Common myeloid progenitor, CD34-positive (primary cell): ENCODE measurements at regions not wholly inside any gene's neighbourhood (a gene's known extent, or its start where the extent isn't known, plus 50 kb on each side); places are given as distances from the start of the nearest gene placed in this dataset.

Experiments used
- CTCF ChIA-PET: fragments of 350-600 bp; sonication (Branson Sonifier 250); formaldehyde crosslinking; loops from one replicate; lab custom pipeline; 2021; ENCODE audit warnings: antibody characterized with exemption; lab: Charles Lee
- POLR2A ChIA-PET: fragments of 350-600 bp; sonication (Branson Sonifier 250); formaldehyde crosslinking; loops from one replicate; lab custom pipeline; 2021; ENCODE audit warnings: antibody characterized with exemption; lab: Charles Lee
- DNase-seq, 3 donors: peaks; one replicate each; pipeline versions ENCODE4 v3.0.0 to v3.0.0-alpha.2; 2013
- H3K27ac ChIP-seq, 2 experiments: 1 replicate in 1 of 2; 2 replicates in 1 of 2; pipeline ENCODE4 v1.7.0; 2013; ENCODE audit warnings: inconsistent platforms in 2 of 2, low read length in 2 of 2, mild to moderate bottlenecking in 2 of 2, low read depth in 1 of 2, moderate library complexity in 1 of 2; ENCODE audit not compliant: severe bottlenecking in 2 of 2, insufficient read depth in 1 of 2, poor library complexity in 1 of 2
- H3K27me3 ChIP-seq, 5 experiments: replicated peaks in 2 of 5; 1 replicate in 3 of 5; 2 replicates in 2 of 5; pipeline versions ENCODE4 v1.6.1 to v1.7.0; 2013; ENCODE audit warnings: low read length in 4 of 5, mild to moderate bottlenecking in 2 of 5, moderate library complexity in 2 of 5, inconsistent platforms in 1 of 5; ENCODE audit not compliant: insufficient read depth in 5 of 5, control insufficient read depth in 4 of 5
- H3K36me3 ChIP-seq, 4 experiments: 1 replicate in 2 of 4; 2 replicates in 2 of 4; pipeline versions ENCODE4 v1.6.1 to v1.7.0; 2013; ENCODE audit warnings: low read length in 3 of 4, control low read depth in 1 of 4, mild to moderate bottlenecking in 1 of 4; ENCODE audit not compliant: control insufficient read depth in 4 of 4, insufficient read depth in 4 of 4
- H3K4me1 ChIP-seq, 4 experiments: 1 replicate in 3 of 4; 2 replicates in 1 of 4; pipeline versions ENCODE4 v1.6.1 to v1.7.1; 2013; ENCODE audit warnings: low read length in 3 of 4, mild to moderate bottlenecking in 3 of 4, control low read depth in 1 of 4, inconsistent platforms in 1 of 4, moderate library complexity in 1 of 4; ENCODE audit not compliant: control insufficient read depth in 4 of 4, insufficient read depth in 4 of 4; ENCODE audit errors: control extremely low read depth in 1 of 4
- H3K4me3 ChIP-seq, 7 experiments: 1 replicate in 4 of 7; 2 replicates in 3 of 7; pipeline versions ENCODE4 v1.5.1 to v1.7.0; 2013; ENCODE audit warnings: mild to moderate bottlenecking in 7 of 7, low read length in 6 of 7, moderate library complexity in 6 of 7, inconsistent platforms in 2 of 7, low read depth in 2 of 7, control low read depth in 1 of 7; ENCODE audit not compliant: insufficient read depth in 4 of 7, control insufficient read depth in 1 of 7; ENCODE audit errors: extremely low read depth in 1 of 7
- H3K9me3 ChIP-seq, 5 experiments: 1 replicate in 4 of 5; 2 replicates in 1 of 5; pipeline versions ENCODE4 v1.6.1 to v1.7.1; 2013; ENCODE audit warnings: low read length in 4 of 5, mild to moderate bottlenecking in 2 of 5, inconsistent platforms in 1 of 5, low read depth in 1 of 5, moderate library complexity in 1 of 5; ENCODE audit not compliant: control insufficient read depth in 4 of 5, insufficient read depth in 2 of 5; ENCODE audit errors: control extremely low read depth in 1 of 5
- WGBS: methylation state at CpG from one replicate; pipeline ENCODE4 v1.1.5; 2013; ENCODE audit not compliant: insufficient coverage; 5-methylcytosine and 5-hydroxymethylcytosine counted together

DNA sequence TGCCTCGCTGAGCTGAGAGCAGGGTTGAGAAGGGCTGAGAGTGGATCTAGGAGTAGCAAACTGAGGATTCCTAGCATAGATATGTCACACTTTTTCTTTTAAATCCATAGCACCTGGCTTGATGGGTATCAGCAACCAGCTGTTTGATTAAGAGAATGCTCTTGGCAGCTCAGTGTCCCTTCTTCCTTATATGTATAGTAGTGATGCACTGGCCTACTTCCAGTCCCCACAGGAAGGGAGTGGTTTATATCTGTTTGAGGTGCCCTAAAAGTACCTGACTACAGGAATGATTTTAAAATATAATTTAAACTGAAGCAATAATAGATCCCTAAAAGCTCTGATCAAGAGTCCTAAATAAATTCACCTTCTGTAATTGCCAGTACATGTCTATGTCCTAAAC lies 546.8 kb upstream of the ZNF608 start:
- POLR2A ChIA-PET: no interaction called here
- no peaks in the 10 kb centered on the region for H3K27me3 ChIP-seq
- H3K4me1 ChIP-seq: no peaks in the 10 kb centered on the region
- H3K27ac ChIP-seq: no peak overlapping the region
- CTCF ChIA-PET: interaction anchor here (1.2 kb wide), 1 partner anchor 11 kb away, joined by 3 read pairs; no protein-coding TSS in a partner anchor
- WGBS: no CpG with 5 or more reads among the region's 1 CpG
- no peaks in the 10 kb centered on the region for H3K9me3 ChIP-seq
- no peak overlapping the region for H3K4me3 ChIP-seq
- no peaks in the 10 kb centered on the region for H3K36me3 ChIP-seq
- DNase-seq: no peak

DNA sequence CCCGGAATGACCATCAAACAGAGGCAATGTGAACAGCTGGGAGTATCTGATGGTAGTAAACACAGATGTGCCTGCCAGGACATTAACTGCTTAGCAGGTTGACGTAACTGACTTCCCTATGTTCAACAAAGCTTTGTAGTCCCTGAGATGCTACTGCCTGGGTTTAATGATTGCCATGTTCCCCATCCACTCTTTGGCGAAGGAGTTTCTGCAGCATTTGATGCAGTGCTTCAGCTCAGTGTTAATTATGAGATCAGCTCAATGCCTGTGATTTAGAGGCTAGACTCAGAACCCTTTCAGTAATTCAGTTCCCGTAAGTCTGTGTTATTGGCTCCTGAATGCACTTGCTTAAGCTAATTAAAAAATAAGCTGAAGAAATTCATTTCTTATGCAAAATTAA lies 547.3 kb upstream of the ZNF608 start:
- Histone ChIP-seq H3K4me3 (no peak overlapping the region), H3K36me3 (no peaks in the 10 kb centered on the region), H3K4me1 (no peaks in the 10 kb centered on the region), H3K27ac (no peak overlapping the region), H3K9me3 (no peaks in the 10 kb centered on the region), H3K27me3 (no peaks in the 10 kb centered on the region)
- WGBS: 100% methylated on average over 3 of the region's 4 CpGs
- DNase-seq: no peak
- ChIA-PET POLR2A (no interaction called here), CTCF (interaction anchor here (1.2 kb wide), 1 partner anchor 12 kb away, joined by 3 read pairs; no protein-coding TSS in a partner anchor)

DNA sequence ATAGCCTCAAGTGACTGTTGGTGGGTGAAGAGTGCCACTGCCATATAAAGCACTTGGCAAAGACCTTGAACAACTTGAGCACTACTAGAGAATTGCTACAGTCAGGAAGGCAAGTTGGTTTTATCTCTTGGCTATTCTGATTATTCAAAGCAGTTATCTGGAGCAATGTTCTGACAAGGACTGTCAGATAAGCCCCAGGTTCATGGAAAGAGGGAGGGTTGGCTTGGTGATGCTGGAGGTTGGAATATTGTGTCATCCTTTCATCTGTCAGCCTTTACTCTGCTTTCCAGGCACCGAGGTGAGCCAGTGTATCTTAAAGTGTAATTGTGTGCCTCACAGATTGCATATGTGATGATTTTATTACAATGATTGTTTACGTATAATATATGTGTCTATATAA lies 548.4 kb upstream of the ZNF608 start:
- no CpG with 5 or more reads among the region's 2 CpGs for WGBS
- POLR2A ChIA-PET: no interaction called here
- Histone ChIP-seq H3K4me1 (no peaks in the 10 kb centered on the region), H3K27me3 (no peaks in the 10 kb centered on the region), H3K27ac (no peak overlapping the region), H3K36me3 (no peaks in the 10 kb centered on the region), H3K4me3 (no peak overlapping the region), H3K9me3 (no peaks in the 10 kb centered on the region)
- CTCF ChIA-PET: no interaction called here
- no peak for DNase-seq

DNA sequence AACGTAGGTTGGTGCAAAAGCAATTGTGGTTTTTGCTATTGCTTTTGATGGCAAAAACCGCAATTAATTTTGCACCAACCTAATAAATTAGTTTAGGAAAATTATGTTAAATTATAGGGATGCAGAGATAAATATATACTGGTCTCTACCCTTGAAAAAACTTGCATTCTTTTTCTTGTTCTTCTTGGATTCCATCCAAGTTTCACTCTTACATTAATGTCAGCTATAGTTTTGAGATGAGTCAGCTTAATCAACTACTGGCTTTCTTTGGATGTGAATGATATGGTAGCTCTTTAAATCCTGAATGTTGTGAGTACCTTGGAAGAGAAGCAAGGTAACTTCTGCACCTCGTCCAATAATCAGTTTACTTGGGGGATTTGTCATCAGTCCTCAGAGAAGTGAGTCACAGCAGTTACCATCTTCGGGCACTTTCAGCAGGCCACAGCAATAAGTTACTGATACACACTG lies 549.0 kb upstream of the ZNF608 start:
- Histone ChIP-seq H3K27me3 (no peaks in the 10 kb centered on the region), H3K4me3 (no peak overlapping the region), H3K9me3 (no peaks in the 10 kb centered on the region), H3K27ac (no peak overlapping the region), H3K36me3 (no peaks in the 10 kb centered on the region), H3K4me1 (no peaks in the 10 kb centered on the region)
- DNase-seq: peak in 2 of 3 donors; percentile 36 to 42
- WGBS: no CpG with 5 or more reads among the region's 4 CpGs
- POLR2A ChIA-PET: no interaction called here
- CTCF ChIA-PET: no interaction called here

DNA sequence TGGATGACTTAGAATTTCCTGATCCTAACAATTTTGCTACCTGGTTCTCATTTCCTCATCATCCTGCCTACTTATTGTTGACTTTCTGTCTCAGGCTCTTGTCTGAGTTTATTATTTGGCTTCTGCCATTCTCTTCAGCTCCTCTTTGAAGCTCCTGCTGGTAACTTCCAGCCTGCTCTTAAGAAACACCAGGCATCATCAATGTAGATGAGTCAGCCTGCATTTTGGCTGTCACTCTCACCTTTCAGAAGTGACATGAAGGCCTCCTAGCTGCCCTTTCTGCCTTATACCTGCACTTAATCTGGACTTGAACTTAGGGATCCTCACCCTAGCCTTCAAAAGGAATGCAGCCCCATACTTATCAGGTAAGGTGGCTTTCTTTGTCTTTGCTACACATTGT lies 551.8 kb upstream of the ZNF608 start:
- Histone ChIP-seq H3K9me3 (peaks cover 0 to 1% (median 0%) of the 10 kb centered on the region in 5 experiments), H3K4me3 (no peak overlapping the region), H3K4me1 (no peaks in the 10 kb centered on the region), H3K27me3 (no peaks in the 10 kb centered on the region), H3K36me3 (no peaks in the 10 kb centered on the region), H3K27ac (no peak overlapping the region)
- CTCF ChIA-PET: interaction anchor here (0.8 kb wide), 1 partner anchor 11 kb away, joined by 3 read pairs; no protein-coding TSS in a partner anchor
- POLR2A ChIA-PET: interaction anchor here (0.6 kb wide), 1 partner anchor 419 kb away, joined by 3 read pairs; no protein-coding TSS in a partner anchor
- DNase-seq: no peak

DNA sequence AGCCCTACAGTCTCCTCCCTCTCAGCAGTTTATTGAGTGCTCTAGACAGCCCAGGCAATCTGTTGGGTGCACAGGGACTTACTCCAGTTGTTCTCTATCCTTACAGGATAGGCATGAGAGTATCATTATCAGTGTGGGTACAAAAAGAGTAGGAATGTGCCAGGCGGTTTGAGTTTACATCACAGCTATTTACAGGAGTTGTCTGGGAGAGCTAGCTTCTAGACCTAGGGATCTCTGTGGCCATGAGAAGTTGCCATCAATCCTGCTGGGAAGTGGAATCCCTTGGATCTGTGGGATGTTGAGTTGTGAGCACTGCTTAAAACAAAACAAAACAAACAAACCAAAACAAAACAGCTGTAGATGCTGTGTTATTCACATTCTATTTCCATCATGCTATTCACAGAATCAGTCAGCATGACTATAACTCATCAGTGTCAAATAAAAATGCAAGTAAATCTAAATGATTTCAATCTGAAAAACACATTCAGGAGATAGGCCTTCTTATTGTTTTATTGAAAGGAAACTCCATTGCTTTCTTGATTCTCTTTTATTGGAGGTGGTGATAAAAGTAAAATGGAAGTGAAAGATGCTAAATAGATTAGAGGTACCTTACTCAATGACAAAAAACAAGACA lies 552.4 kb upstream of the ZNF608 start:
- POLR2A ChIA-PET: no interaction called here
- Histone ChIP-seq H3K27ac (no peak overlapping the region), H3K4me3 (no peak overlapping the region), H3K9me3 (peaks cover 0 to 1% (median 0%) of the 10 kb centered on the region in 5 experiments), H3K27me3 (no peaks in the 10 kb centered on the region), H3K4me1 (no peaks in the 10 kb centered on the region), H3K36me3 (no peaks in the 10 kb centered on the region)
- WGBS: 100% methylated on average over 1 of the region's 1 CpG
- CTCF ChIA-PET: no interaction called here
- DNase-seq: no peak

DNA sequence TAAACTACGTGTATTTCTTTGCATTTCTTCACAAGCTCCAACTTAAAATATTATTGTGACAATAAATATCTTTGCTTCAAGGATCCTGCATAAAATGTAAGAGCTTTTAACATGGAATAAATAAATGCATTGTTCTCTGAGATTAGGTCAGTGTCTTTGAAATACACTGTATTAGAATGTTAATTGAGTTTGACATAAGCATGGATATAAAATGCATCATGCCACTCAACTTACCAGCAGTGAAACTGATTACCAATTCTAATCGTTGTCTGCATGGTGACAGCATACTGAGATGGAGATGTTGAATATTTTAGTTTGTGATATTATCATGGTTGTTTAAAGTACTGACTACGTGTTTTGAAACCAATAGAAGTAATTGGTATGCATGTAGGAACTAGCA lies 555.3 kb upstream of the ZNF608 start:
- no peak overlapping the region for H3K27ac ChIP-seq
- no peak overlapping the region for H3K4me3 ChIP-seq
- no peaks in the 10 kb centered on the region for H3K4me1 ChIP-seq
- POLR2A ChIA-PET: no interaction called here
- WGBS: 80% methylated on average over 1 of the region's 3 CpGs
- H3K36me3 ChIP-seq: no peaks in the 10 kb centered on the region
- DNase-seq: no peak
- H3K9me3 ChIP-seq: peaks cover 0 to 1% (median 0%) of the 10 kb centered on the region in 5 experiments
- H3K27me3 ChIP-seq: no peaks in the 10 kb centered on the region
- CTCF ChIA-PET: no interaction called here
